Upper lobe of left lung (tissue), 6 donors: ENCODE measurements at regions not wholly inside any gene's neighbourhood (a gene's known extent, or its start where the extent isn't known, plus 50 kb on each side); places are given as distances from the start of the nearest gene placed in this dataset.

Experiments used
- ATAC-seq, 2 donors: fragments of 200-7000 bp; cut with Tn5 transposase; one replicate each; pipeline ENCODE4 v1.9.1; 2022; ENCODE audit warnings: mild to moderate bottlenecking in 2 of 2, moderate library complexity in 2 of 2; ENCODE audit not compliant: low FRiP score in 2 of 2
- DNase-seq, 2 donors: peaks; one replicate each; pipeline ENCODE4 v3.0.0-alpha.2; 2019 to 2020
- H3K27ac ChIP-seq, 4 donors: fragments of 200-600 bp; sonication (generic); one replicate each; pipeline ENCODE4 v1.5.1; 2016 to 2019
- H3K27me3 ChIP-seq, 4 donors: fragments of 200-600 bp; sonication (generic); one replicate each; pipeline ENCODE4 v1.5.1; 2017 to 2019
- H3K36me3 ChIP-seq, 4 donors: fragments of 200-600 bp; sonication (generic); one replicate each; pipeline ENCODE4 v1.5.1; 2016 to 2019
- H3K4me1 ChIP-seq, 4 donors: fragments of 200-600 bp; sonication (generic); one replicate each; pipeline ENCODE4 v1.5.1; 2018 to 2019
- H3K4me3 ChIP-seq, 4 donors: fragments of 200-600 bp; sonication (generic); one replicate each; pipeline ENCODE4 v1.5.1; 2017 to 2019; ENCODE audit warnings: mild to moderate bottlenecking in 2 of 4, moderate library complexity in 1 of 4
- H3K9me3 ChIP-seq, 4 donors: fragments of 200-600 bp; sonication (generic); one replicate each; pipeline ENCODE4 v1.5.1; 2018 to 2019
- EP300 ChIP-seq, 4 donors: sonication (generic); formaldehyde crosslinking; IDR thresholded peaks; one replicate each; pipeline ENCODE4 v1.5.1; 2017; ENCODE audit warnings: antibody characterized with exemption in 4 of 4, control low read depth in 2 of 4
- POLR2A ChIP-seq, 4 donors: fragments of 450-650 bp; IDR thresholded peaks; one replicate each; pipeline ENCODE4 v1.5.1; 2016 to 2017; ENCODE audit warnings: antibody characterized with exemption in 4 of 4, mild to moderate bottlenecking in 2 of 4
- POLR2AphosphoS5 ChIP-seq, 2 donors: sonication (generic); formaldehyde crosslinking; IDR thresholded peaks; one replicate each; pipeline ENCODE4 v1.5.1; 2017; ENCODE audit warnings: antibody characterized with exemption in 2 of 2
- WGBS, 2 donors: methylation state at CpG; one replicate each; pipeline ENCODE4 v1.1.5; 2017 to 2018; 5-methylcytosine and 5-hydroxymethylcytosine counted together
- TF ChIP-seq, protein P1 (sequence below), 6 experiments: fragments of 450-650 bp in 4 of 6; fragments of 200-600 bp in 2 of 6; sonication (generic) in 2 of 6; IDR thresholded peaks; one replicate each; pipeline ENCODE4 v1.5.1; 2016 to 2019; ENCODE audit warnings: antibody characterized with exemption in 6 of 6
- donor health status: DM: no; HTN: no; CAD: no; lungs with moderate emphysema.
- donor health status: DM: no; HTN: yes; CAD: no; lungs with severe emphysema.

- ATAC-seq, result no peak
- WGBS, 2 donors, result 92 to 97% methylated on average over 2 of the region's 2 CpGs
- H3K27me3 ChIP-seq, result no peaks in the 10 kb centered on the region
- H3K9me3 ChIP-seq, result peaks cover 0 to 8% (median 2%) of the 10 kb centered on the region in 4 donors
- H3K36me3 ChIP-seq, result no peaks in the 10 kb centered on the region
- no peak overlapping the region for H3K27ac ChIP-seq
- H3K4me3 ChIP-seq, result no peak overlapping the region
- no peak for TF ChIP-seq EP300 (IDR thresholded peaks at IDR 0.05)
- TF ChIP-seq POLR2A (IDR thresholded peaks at IDR 0.05), result no peak
- TF ChIP-seq POLR2AphosphoS5 (IDR thresholded peaks at IDR 0.05), result no peak
- TF ChIP-seq, protein P1, sequence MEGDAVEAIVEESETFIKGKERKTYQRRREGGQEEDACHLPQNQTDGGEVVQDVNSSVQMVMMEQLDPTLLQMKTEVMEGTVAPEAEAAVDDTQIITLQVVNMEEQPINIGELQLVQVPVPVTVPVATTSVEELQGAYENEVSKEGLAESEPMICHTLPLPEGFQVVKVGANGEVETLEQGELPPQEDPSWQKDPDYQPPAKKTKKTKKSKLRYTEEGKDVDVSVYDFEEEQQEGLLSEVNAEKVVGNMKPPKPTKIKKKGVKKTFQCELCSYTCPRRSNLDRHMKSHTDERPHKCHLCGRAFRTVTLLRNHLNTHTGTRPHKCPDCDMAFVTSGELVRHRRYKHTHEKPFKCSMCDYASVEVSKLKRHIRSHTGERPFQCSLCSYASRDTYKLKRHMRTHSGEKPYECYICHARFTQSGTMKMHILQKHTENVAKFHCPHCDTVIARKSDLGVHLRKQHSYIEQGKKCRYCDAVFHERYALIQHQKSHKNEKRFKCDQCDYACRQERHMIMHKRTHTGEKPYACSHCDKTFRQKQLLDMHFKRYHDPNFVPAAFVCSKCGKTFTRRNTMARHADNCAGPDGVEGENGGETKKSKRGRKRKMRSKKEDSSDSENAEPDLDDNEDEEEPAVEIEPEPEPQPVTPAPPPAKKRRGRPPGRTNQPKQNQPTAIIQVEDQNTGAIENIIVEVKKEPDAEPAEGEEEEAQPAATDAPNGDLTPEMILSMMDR (IDR thresholded peaks at IDR 0.05), result no peak
- DNase-seq, result no peak
- H3K4me1 ChIP-seq, result no peaks in the 10 kb centered on the region
These were observed 67.4 kb upstream of the RNU6-1 start for GRCh38 chr15:67907184-67907723.

GRCh38 chr15:67908756-67909155 lies 68.9 kb upstream of the RNU6-1 start:
- Histone ChIP-seq H3K27ac (no peak overlapping the region), H3K36me3 (no peaks in the 10 kb centered on the region), H3K27me3 (no peaks in the 10 kb centered on the region), H3K9me3 (peaks cover 0 to 8% (median 2%) of the 10 kb centered on the region in 4 donors), H3K4me1 (no peaks in the 10 kb centered on the region), H3K4me3 (no peak overlapping the region)
- no peak for ATAC-seq
- TF ChIP-seq, protein P1 (IDR thresholded peaks at IDR 0.05), result no peak
- TF ChIP-seq POLR2AphosphoS5 (IDR thresholded peaks at IDR 0.05), result no peak
- WGBS, 2 donors, result 88 to 97% methylated on average over 2 of the region's 2 CpGs
- no peak for DNase-seq

GRCh38 chr15:67911727-67912126 lies 71.9 kb upstream of the RNU6-1 start:
- TF ChIP-seq EP300 (IDR thresholded peaks at IDR 0.05), result no peak
- TF ChIP-seq, protein P1 (IDR thresholded peaks at IDR 0.05), result no peak
- no peak for TF ChIP-seq POLR2A (IDR thresholded peaks at IDR 0.05)
- TF ChIP-seq POLR2AphosphoS5 (IDR thresholded peaks at IDR 0.05), result no peak
- Histone ChIP-seq H3K9me3 (peaks cover 0 to 8% (median 2%) of the 10 kb centered on the region in 4 donors), H3K27me3 (no peaks in the 10 kb centered on the region), H3K27ac (no peak overlapping the region), H3K36me3 (no peaks in the 10 kb centered on the region), H3K4me3 (no peak overlapping the region), H3K4me1 (peaks cover 0 to 17% (median 15%) of the 10 kb centered on the region in 4 donors)
- WGBS, 2 donors, result 0 to 3% methylated on average over 1 of the region's 1 CpG
- ATAC-seq (no peak), DNase-seq (no peak)

DNA sequence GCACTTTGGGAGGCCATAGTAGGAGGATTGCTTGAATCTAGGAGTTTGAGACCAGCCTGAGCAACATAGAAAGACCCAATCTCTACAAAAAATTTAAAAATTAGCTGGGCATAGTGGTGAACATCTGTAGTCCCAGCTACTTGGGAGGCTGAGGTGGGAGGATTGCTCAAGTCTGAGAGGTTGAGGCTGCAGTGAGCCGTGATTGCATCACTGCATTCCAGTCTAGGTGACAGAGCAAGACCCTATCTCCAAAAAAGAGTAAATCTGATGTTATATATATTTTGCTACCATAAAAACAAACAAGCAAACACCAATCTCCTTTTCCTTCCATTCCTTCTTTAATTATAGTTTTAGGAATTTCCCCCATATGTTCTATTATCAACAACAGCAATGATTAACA lies 74.2 kb upstream of the RNU6-1 start:
- peak overlapping the region in 2 of 4 donors; percentile 83 for H3K27ac ChIP-seq
- ATAC-seq, result no peak
- 82 to 100% methylated on average over 1 of the region's 1 CpG for WGBS, 2 donors
- no peak for DNase-seq
- no peak overlapping the region for H3K4me3 ChIP-seq
- peaks cover 0 to 17% (median 16%) of the 10 kb centered on the region in 4 donors for H3K4me1 ChIP-seq
- H3K9me3 ChIP-seq, result peaks cover 0 to 8% (median 5%) of the 10 kb centered on the region in 4 donors
- TF ChIP-seq, protein P1 (IDR thresholded peaks at IDR 0.05), result no peak
- TF ChIP-seq POLR2A (IDR thresholded peaks at IDR 0.05) (no peak), POLR2AphosphoS5 (IDR thresholded peaks at IDR 0.05) (no peak), EP300 (IDR thresholded peaks at IDR 0.05) (no peak)
- H3K36me3 ChIP-seq, result no peaks in the 10 kb centered on the region
- H3K27me3 ChIP-seq, result no peaks in the 10 kb centered on the region
